Fibroblast of the aortic adventitia (primary cell): ENCODE measurements at regions not wholly inside any gene's neighbourhood (a gene's known extent, or its start where the extent isn't known, plus 50 kb on each side); places are given as distances from the start of the nearest gene placed in this dataset.

Source experiments
- DNase-seq: peaks from one replicate; pipeline ENCODE4 v3.0.0-alpha.2; 2010; ENCODE audit warnings: low read depth
- H3K4me3 ChIP-seq: 2 replicates; pipeline ENCODE4 v1.5.1; 2011; ENCODE audit warnings: low read depth, mild to moderate bottlenecking, control low read depth, low read length, moderate library complexity
- CTCF ChIP-seq: IDR thresholded peaks from 2 replicates; pipeline ENCODE4 v1.5.1; 2011; ENCODE audit warnings: mild to moderate bottlenecking, low read length, control low read depth, inconsistent platforms; ENCODE audit not compliant: insufficient read depth

DNA sequence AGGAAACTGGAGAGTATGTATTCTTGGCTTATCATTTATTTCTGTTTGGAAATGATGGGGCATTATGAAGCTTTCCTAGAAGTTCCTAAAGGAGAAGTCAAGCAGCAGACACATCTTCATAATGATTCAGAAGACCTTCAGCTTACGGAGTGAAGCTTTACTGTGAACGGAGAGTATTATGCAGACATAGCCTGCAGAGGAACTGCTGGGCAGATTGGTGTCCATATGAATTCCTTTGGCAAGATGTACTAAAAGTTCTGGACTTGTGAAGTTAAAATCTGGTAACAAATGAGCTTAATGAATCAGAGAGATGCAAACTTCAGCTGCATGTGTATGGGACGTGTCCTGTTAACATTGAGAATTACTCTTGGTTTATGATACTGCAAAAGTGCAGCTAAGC is 60.1 kb downstream of the NABP1 start:
- TF ChIP-seq CTCF = no peak
- no peak for DNase-seq
- H3K4me3 ChIP-seq = no peak overlapping the region

DNA sequence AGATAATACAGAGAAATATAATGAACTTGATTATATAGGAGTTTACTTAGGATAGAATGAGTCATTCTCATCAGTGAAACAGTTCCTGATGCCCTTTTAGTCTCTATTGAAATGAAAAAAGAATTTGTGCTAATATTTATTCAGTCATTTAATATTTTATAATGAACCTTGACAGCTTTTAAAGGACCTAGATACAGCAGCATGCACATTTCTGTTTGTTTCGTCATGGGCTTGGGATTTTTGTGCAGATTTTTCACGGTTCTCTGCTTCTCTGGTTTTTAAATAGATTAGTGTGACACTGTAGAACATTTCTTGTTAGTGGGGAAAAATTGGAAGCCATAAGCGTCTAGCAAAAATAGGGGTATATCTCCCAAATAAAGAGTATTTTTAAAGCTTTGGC is 60.7 kb downstream of the NABP1 start:
- TF ChIP-seq CTCF = no peak
- DNase-seq = peak; percentile 51
- H3K4me3 ChIP-seq = no peak overlapping the region

DNA sequence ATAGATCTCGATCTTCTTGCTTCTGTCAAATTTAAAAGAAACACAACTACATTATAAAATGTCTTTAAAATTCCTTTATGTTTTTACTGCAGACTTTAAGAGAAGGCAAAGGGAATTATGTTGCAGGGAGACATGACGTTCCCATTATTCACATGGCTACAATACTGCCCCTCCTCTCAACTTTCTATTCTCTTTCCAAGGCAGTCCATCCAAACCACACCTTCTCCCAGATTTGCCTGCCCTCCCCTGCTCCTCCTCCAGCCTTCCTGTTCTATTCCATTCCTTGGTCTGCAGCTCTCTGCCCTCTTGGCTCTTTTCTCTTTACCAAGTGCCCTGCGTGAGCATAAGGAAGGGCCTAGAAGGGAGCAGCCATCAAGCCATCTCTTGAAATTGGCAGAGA is 61.3 kb downstream of the NABP1 start:
- no peak overlapping the region for H3K4me3 ChIP-seq
- TF ChIP-seq CTCF = no peak
- peak; percentile 51 for DNase-seq

DNA sequence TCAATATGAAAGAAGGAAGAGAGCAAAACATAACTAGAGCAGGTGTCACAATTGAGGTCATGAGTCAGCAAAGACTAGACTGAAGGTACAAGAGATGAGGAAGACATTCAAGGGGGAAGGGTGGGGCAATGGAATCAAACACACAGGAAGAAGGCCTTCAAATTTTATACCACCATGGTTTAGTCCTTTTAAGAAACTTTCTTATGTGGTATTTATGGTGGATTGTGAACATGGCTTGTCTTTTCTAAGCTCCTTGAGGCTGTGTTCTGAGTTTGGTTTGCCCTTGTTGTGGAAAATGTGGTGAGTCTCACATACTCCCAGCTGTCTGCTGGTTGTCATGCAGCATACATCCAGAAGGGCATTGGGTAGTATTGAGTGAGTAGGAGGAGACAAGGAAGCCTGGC is 62.1 kb downstream of the NABP1 start:
- H3K4me3 ChIP-seq = no peak overlapping the region
- DNase-seq = no peak
- no peak for TF ChIP-seq CTCF

GRCh38 chr2:191740759-191741158 is 62.8 kb downstream of the NABP1 start:
- TF ChIP-seq CTCF = no peak
- peak; percentile 61 for DNase-seq
- no peak overlapping the region for H3K4me3 ChIP-seq

DNA sequence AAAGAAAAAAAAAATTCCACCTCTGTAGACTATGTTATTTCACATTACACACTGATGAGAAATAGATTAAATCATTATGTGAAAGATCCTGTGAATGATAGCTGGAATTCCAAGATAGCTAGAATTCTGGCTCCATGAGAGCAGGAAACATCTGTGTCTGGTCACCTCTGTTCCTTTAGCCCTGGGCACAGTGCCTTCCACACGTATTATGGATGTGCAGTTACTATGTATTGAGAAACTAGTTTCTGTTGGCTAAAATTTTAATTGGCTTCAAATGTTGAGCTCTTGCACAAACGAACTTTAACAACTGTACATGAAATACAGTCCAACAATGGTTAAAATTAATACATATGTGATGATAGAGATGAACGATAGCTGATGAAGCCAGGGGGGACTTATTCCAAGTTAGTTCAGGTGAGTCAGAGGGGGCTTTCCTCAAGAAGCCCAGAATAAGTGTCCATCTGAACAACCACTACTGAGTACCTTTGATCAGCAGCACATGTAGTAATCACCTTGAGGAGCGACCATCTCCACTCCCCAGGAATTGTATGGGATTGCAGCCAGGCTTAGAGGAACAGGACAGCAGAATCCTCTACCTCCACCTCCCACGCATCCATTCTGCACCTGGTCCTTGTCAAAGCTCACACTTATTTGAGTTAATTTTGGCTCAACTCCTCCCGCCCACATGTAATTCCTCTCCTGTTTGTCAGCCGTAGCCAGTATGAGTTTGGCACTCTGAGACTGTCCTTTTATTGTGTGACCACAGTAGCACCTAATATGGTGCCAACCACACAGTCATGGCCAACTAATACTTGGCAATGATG is 68.6 kb downstream of the NABP1 start:
- DNase-seq = peak; percentile 87

More for the DNA sequence above, 68.6 kb downstream of the NABP1 start:
- no peak for TF ChIP-seq CTCF
- H3K4me3 ChIP-seq = no peak overlapping the region
